DND-41 (cell line): ENCODE measurements at regions not wholly inside any gene's neighbourhood (a gene's known extent, or its start where the extent isn't known, plus 50 kb on each side); places are given as distances from the start of the nearest gene placed in this dataset.

ENCODE experiments used
- CTCF ChIP-seq: IDR thresholded peaks from 2 replicates; pipeline ENCODE4 v1.5.1; 2012; ENCODE audit warnings: borderline replicate concordance, low read length, moderate library complexity, mild to moderate bottlenecking; ENCODE audit not compliant: poor library complexity, severe bottlenecking; ENCODE audit errors: extremely low read depth
- EZH2 ChIP-seq: IDR thresholded peaks from 3 replicates; pipeline ENCODE4 v1.6.1; 2012; ENCODE audit warnings: borderline replicate concordance, low read depth, mild to moderate bottlenecking, moderate library complexity, low read length, inconsistent platforms; ENCODE audit not compliant: severe bottlenecking

- TF ChIP-seq CTCF, result no peak
- no peak for TF ChIP-seq EZH2
Observed at GRCh38 chr9:102642651-102643050, 352.5 kb upstream of the CYLC2 start.
